SU-DHL-6 (cell line): ENCODE measurements at regions not wholly inside any gene's neighbourhood (a gene's known extent, or its start where the extent isn't known, plus 50 kb on each side); places are given as distances from the start of the nearest gene placed in this dataset.

Source experiments
- EZH2phosphoT487 ChIP-seq: fragments of 200-600 bp; sonication (generic), shearing (Covaris generic); conservative IDR thresholded peaks from 2 replicates; pipeline ENCODE4 v1.6.1; 2018; ENCODE audit warnings: mild to moderate bottlenecking, antibody characterized with exemption, low read length, moderate library complexity, mixed read lengths
- TF ChIP-seq, protein P1 (sequence below): fragments of 200-600 bp; sonication (generic); IDR thresholded peaks from one replicate; pipeline ENCODE4 v1.5.1; 2017; ENCODE audit warnings: antibody characterized with exemption, mild to moderate bottlenecking, low read length, moderate library complexity; ENCODE audit not compliant: insufficient read depth, poor library complexity, severe bottlenecking

DNA sequence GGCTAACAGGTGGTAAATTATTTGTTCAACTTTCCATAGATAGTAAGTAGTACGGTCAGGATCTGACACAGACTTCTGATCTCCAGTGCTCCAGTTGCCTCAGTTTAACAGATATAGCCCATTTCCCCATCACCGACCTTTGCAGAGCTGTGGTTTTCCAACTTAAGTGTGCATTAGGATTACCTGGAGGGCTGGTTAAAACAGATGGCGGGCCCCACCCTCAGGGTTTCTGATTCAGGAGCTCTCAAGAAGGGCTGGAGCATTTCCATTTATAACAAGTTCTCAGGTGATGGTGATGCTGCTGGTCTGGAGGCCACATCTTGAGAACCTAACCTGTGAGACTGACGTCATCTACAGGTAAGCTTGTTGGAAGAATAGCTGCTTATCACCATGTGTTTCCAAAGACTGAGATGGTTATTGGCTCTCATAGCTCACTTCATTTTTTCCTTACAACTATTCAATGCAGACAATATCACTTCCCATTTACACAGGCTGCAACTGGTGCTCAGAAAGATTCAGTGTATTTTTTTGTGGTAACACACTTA, 360.1 kb upstream of the CHD6 start:
- TF ChIP-seq, protein P1, sequence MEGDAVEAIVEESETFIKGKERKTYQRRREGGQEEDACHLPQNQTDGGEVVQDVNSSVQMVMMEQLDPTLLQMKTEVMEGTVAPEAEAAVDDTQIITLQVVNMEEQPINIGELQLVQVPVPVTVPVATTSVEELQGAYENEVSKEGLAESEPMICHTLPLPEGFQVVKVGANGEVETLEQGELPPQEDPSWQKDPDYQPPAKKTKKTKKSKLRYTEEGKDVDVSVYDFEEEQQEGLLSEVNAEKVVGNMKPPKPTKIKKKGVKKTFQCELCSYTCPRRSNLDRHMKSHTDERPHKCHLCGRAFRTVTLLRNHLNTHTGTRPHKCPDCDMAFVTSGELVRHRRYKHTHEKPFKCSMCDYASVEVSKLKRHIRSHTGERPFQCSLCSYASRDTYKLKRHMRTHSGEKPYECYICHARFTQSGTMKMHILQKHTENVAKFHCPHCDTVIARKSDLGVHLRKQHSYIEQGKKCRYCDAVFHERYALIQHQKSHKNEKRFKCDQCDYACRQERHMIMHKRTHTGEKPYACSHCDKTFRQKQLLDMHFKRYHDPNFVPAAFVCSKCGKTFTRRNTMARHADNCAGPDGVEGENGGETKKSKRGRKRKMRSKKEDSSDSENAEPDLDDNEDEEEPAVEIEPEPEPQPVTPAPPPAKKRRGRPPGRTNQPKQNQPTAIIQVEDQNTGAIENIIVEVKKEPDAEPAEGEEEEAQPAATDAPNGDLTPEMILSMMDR = no peak
- TF ChIP-seq EZH2phosphoT487 = no peak
